Naive thymus-derived CD8-positive, alpha-beta T cell (primary cell): ENCODE measurements at regions not wholly inside any gene's neighbourhood (a gene's known extent, or its start where the extent isn't known, plus 50 kb on each side); places are given as distances from the start of the nearest gene placed in this dataset.
"Not testable (repeated sequence)": the region's sequence is repeated elsewhere in the genome, so short reads cannot be mapped to it uniquely, and the experiment has no call there.

Source experiments
- ATAC-seq, 2 donors: fragments of 150-1000 bp; cut with Tn5 transposase in 1 of 2; sonication (Bioruptor Pico), chemical (Tn5 transposase) in 1 of 2; 1 replicate in 1 of 2; 2 replicates in 1 of 2; pipeline ENCODE4 v1.10.0; 2021; ENCODE audit warnings: mild to moderate bottlenecking in 2 of 2, moderate library complexity in 2 of 2
- POLR2A ChIA-PET: fragments of 350-600 bp; sonication (Branson Sonifier 250); formaldehyde crosslinking; loops from one replicate; lab custom pipeline; 2021; ENCODE audit warnings: antibody characterized with exemption; lab: Charles Lee
- DNase-seq, 10 donors: peaks; one replicate each; pipeline versions ENCODE4 v3.0.0 to v3.0.0-alpha.2; 2020 to 2022
- H3K27ac Mint-ChIP-seq, 10 donors: one replicate each; pipeline ENCODE4 v1.8.0; 2020 to 2022; ENCODE audit warnings: mild to moderate bottlenecking in 10 of 10, mixed read lengths in 10 of 10, moderate library complexity in 4 of 10, inconsistent platforms in 1 of 10
- H3K27me3 Mint-ChIP-seq, 5 donors: one replicate each; pipeline ENCODE4 v1.8.0; 2021 to 2022; ENCODE audit warnings: mixed read lengths in 5 of 5
- H3K36me3 Mint-ChIP-seq, 3 donors: one replicate each; pipeline ENCODE4 v1.8.0; 2020 to 2022; ENCODE audit warnings: mixed read lengths in 3 of 3, mild to moderate bottlenecking in 2 of 3, inconsistent platforms in 1 of 3
- H3K4me1 Mint-ChIP-seq, 4 donors: one replicate each; pipeline ENCODE4 v1.8.0; 2021 to 2022; ENCODE audit warnings: mixed read lengths in 4 of 4
- H3K4me3 Mint-ChIP-seq, 10 donors: one replicate each; pipeline ENCODE4 v1.8.0; 2020 to 2022; ENCODE audit warnings: mild to moderate bottlenecking in 10 of 10, mixed read lengths in 10 of 10, moderate library complexity in 6 of 10, inconsistent platforms in 1 of 10
- H3K9me3 Mint-ChIP-seq, 9 donors: one replicate each; pipeline ENCODE4 v1.8.0; 2020 to 2022; ENCODE audit warnings: mixed read lengths in 9 of 9, mild to moderate bottlenecking in 3 of 9, inconsistent platforms in 1 of 9, moderate library complexity in 1 of 9

DNA sequence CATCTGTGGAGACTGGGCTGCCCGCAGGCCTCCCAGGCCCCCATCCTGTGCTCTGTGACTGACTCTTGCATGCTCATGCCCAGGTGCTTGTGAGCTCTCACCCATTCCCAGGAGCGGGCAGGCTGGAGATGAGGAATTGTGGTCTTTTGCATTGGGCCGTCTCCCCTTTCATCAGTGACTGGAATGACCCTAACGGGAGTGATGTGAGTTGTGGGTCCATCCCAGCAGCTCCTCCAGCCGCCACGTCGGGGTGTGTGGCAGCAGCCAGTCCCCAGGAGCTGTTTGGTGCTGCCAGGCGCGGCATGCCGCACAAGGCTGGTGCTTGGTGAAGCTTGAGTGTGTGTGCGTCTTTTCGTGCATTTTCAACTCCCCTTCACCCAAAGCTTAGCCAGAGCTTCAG lies 164.2 kb downstream of the ACTR3B start:
- Mint-ChIP-seq H3K4me1 (peaks cover 0 to 8% (median 6%) of the 10 kb centered on the region in 4 donors), H3K9me3 (peaks cover 0 to 27% (median 17%) of the 10 kb centered on the region in 9 donors), H3K36me3 (peaks cover 6 to 17% (median 9%) of the 10 kb centered on the region in 3 donors), H3K27ac (no peak overlapping the region), H3K27me3 (peaks cover 22 to 49% (median 34%) of the 10 kb centered on the region in 5 donors), H3K4me3 (no peak overlapping the region)
- no peak for DNase-seq
- ATAC-seq = no peak
- POLR2A ChIA-PET = no interaction called here

DNA sequence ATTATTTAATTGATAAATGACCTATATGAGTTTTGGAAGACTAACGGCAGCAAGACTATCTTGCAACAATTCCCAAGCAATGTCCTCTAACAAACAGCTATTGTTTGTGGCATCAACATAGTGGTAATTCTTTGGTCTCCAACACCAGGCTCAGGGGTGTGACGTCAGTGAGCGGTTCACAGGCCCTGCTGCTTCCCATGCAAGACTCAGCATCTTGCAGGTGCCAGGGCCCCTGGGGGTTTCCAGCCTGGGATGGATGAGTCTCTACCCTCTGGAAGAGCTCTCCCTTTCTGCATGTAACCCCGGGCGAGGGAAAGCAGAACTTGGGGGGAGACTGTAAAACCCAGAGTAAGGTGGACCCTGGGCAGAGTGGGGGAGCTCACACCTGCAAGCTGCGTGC lies 164.7 kb downstream of the ACTR3B start:
- H3K4me1 Mint-ChIP-seq = peaks cover 0 to 8% (median 6%) of the 10 kb centered on the region in 4 donors
- no peak for DNase-seq
- H3K4me3 Mint-ChIP-seq = peak overlapping the region in 1 of 10 donors; percentile 29
- ATAC-seq = no peak
- POLR2A ChIA-PET = no interaction called here
- peaks cover 6 to 17% (median 10%) of the 10 kb centered on the region in 3 donors for H3K36me3 Mint-ChIP-seq
- peaks cover 22 to 49% (median 34%) of the 10 kb centered on the region in 5 donors for H3K27me3 Mint-ChIP-seq
- H3K27ac Mint-ChIP-seq = no peak overlapping the region
- peaks cover 0 to 30% (median 18%) of the 10 kb centered on the region in 9 donors for H3K9me3 Mint-ChIP-seq

DNA sequence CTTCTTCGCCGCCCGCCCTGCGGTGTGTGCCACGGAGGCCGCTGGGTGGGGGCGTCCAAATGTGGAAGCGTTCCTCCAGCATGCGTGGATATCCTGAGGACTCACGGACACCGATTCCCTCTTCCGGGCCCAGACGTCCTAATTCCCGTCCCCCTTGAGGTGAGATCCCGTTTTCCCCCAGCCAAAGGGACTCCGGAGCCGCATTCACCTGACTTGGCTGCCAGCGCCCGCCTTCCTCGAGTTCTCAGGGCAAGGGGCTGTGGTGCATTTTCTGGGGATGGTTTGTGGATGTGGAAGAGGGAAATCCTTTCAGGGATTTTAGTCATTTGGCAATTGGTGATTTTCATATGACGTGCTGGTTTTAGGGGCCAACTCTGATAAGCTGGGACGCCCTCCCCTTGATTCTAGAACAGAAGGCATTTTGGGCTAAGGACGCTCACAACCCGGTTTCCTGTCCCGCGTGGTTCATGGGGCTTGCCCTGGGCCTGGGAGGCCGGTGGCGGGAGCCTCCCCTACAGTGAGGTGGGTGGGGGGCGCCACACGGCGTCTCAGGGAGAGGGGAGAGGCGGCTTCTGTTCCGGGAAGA lies 165.4 kb downstream of the ACTR3B start:
- no peak for DNase-seq
- H3K4me3 Mint-ChIP-seq = peak overlapping the region in 1 of 10 donors; percentile 10
- ATAC-seq = no peak
- H3K4me1 Mint-ChIP-seq = peaks cover 0 to 8% (median 6%) of the 10 kb centered on the region in 4 donors
- H3K9me3 Mint-ChIP-seq = peaks cover 6 to 35% (median 20%) of the 10 kb centered on the region in 9 donors
- H3K36me3 Mint-ChIP-seq = peaks cover 6 to 19% (median 11%) of the 10 kb centered on the region in 3 donors
- POLR2A ChIA-PET = no interaction called here
- peaks cover 22 to 49% (median 34%) of the 10 kb centered on the region in 5 donors for H3K27me3 Mint-ChIP-seq
- H3K27ac Mint-ChIP-seq = no peak overlapping the region

DNA sequence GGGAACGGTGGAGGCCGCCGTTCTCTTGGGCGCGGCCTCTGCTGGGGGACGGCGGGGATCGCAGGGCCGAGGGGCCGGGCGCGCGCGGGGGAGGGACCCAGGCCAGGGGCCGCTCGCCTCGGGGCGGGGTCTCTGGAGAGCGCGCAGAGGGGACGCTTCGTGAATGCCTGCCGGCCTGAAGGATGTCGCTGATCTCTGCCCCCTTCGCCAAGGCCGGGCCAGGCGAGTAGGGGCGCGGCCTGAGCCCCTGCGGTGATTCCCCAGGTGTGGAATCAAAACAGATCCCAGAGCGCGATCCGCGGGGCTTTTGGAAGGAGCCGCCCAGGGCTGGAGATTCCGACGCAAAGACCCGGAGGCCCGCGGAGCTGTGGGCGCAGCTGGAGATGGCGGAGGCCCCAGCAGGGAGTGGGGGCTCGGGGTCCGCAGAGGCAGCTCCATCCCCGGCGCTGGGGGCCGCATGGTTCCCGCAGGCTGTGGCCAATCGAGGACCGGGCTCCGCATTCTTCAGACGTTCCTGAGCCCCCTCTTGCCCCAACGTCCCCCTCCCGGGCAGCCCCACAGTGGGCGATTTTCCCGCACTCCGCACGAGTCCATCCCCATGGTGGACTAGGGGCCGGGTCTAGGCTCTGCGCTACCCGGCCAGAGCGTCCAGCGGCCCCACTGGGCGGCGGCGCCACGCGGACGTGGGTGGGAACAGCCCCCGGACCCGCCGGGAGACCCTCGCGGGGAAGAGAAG lies 166.0 kb downstream of the ACTR3B start:
- Mint-ChIP-seq H3K4me3 (no peak overlapping the region), H3K9me3 (peaks cover 4 to 34% (median 17%) of the 10 kb centered on the region in 9 donors), H3K27ac (no peak overlapping the region), H3K4me1 (peaks cover 0 to 8% (median 6%) of the 10 kb centered on the region in 4 donors), H3K27me3 (peaks cover 22 to 48% (median 34%) of the 10 kb centered on the region in 5 donors), H3K36me3 (peaks cover 4 to 17% (median 6%) of the 10 kb centered on the region in 3 donors)
- POLR2A ChIA-PET = no interaction called here
- ATAC-seq = no peak
- DNase-seq = no peak

DNA sequence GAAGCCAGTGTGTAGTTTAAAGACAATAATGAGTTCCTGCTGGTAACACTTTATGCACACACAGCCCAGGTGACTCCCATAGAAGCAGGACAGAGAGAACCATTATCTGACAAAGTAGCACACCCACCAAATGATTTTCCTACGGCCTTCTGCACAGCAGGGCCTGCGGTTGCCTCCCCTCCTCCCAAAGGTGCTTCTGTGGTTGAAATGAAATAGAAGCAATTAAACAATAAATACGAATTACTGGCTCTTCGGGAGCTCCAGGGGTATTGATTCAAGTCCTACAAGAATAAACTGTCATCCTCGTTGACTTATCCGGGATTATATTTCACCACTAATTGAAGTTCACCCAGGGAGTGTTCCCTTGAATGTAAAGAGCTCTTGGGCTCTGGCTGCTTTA lies 172.1 kb downstream of the ACTR3B start:
- Mint-ChIP-seq H3K9me3 (peaks cover 0 to 19% (median 7%) of the 10 kb centered on the region in 9 donors), H3K4me3 (no peak overlapping the region), H3K27me3 (peaks cover 0 to 4% (median 4%) of the 10 kb centered on the region in 5 donors), H3K4me1 (no peaks in the 10 kb centered on the region), H3K27ac (no peak overlapping the region), H3K36me3 (peaks cover 0 to 7% (median 4%) of the 10 kb centered on the region in 3 donors)
- ATAC-seq = no peak
- DNase-seq = no peak
- POLR2A ChIA-PET = no interaction called here

DNA sequence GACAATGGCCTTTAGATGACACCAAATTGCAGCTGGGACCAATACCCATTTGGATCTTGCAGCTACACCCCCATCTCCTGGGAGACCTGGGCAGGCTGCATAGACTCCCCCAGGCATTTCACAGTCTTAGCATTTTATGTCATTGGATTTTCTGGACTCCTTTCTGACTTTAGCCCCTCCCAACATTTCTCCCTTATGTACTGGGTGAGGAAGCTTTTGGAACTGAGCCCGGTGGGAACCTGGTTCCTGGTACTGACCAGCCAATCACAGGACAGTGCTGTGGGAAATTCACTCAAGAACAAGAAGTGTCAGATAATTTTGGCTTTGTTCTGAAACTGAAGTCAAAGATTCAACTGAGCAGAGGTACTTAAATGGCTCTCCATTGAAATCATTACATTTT lies 177.7 kb downstream of the ACTR3B start:
- Mint-ChIP-seq H3K4me1 (no peaks in the 10 kb centered on the region), H3K27ac (no peak overlapping the region), H3K4me3 (no peak overlapping the region), H3K36me3 (no peaks in the 10 kb centered on the region), H3K9me3 (no peaks in the 10 kb centered on the region), H3K27me3 (peaks cover 0 to 10% (median 0%) of the 10 kb centered on the region in 5 donors)
- no peak for ATAC-seq
- POLR2A ChIA-PET = no interaction called here
- no peak for DNase-seq

DNA sequence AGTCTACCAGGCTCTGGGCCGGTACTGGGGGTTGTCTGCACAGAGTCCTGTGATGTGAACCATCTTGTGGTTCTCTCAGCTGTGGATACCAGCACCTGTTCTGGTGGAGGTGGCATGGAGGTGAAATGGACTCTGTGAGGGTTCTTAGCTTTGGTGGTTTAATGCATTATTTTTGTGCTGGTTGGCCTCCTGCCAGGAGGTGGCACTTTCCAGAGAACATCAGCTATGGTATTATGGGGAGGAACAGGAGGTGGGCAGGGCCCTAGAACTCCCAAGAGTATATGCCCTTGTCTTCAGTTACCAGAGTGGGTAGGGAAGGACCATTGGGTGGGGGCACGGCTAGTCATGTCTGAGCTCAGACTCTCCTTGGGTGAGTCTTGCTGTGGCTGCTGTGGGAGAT lies 187.1 kb downstream of the ACTR3B start:
- H3K4me3 Mint-ChIP-seq, H3K27ac Mint-ChIP-seq, DNase-seq, ATAC-seq, H3K4me1 Mint-ChIP-seq, POLR2A ChIA-PET: not testable (repeated sequence)
- Mint-ChIP-seq H3K36me3 (peaks cover 8 to 12% (median 8%) of the 10 kb centered on the region in 3 donors), H3K9me3 (peaks cover 0 to 32% (median 6%) of the 10 kb centered on the region in 9 donors), H3K27me3 (peaks cover 0 to 17% (median 5%) of the 10 kb centered on the region in 5 donors)

DNA sequence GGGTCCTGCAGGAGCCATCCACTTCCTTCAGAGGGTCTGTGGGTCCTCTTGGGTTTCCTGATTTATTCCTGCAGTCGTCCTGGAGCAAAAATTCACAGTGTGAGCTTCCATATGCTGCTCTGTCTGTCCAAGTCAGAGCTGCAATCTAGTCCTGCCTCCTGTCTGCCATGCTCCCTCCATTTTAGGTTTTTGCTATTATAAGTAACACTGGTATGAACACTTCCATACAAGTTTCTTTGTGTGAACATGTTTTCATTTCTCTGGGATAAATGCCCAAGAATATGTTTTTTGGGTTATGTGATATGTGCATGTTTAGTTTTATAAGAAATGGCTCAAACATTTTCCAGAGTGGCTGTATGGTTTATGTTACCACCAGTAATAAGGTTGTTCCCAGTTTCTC lies 188.1 kb downstream of the ACTR3B start:
- POLR2A ChIA-PET = no interaction called here
- peaks cover 0 to 32% (median 7%) of the 10 kb centered on the region in 9 donors for H3K9me3 Mint-ChIP-seq
- ATAC-seq = no peak
- H3K4me1 Mint-ChIP-seq = peaks cover 0 to 4% (median 1%) of the 10 kb centered on the region in 4 donors
- no peak overlapping the region for H3K27ac Mint-ChIP-seq
- H3K4me3 Mint-ChIP-seq = no peak overlapping the region
- peaks cover 8 to 12% (median 8%) of the 10 kb centered on the region in 3 donors for H3K36me3 Mint-ChIP-seq
- H3K27me3 Mint-ChIP-seq = peaks cover 0 to 16% (median 5%) of the 10 kb centered on the region in 5 donors
- no peak for DNase-seq

DNA sequence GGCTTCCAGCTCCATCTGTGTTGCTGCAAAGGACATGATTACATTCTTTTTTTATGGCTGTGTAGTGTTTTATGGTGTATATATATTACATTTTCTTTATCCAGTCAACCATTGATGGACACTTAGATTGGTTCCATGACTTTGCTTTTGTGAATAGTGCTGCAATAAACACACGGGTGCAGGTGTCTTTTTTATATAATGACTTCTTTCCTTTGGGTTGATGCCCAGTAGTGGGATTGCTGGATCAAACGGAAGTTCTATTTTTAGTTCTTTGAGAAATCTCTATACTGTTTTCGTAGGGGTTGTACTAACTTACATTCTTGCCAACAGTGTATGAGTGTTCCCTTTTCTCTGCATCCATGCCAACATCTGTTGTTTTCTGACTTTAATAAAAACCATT lies 189.7 kb downstream of the ACTR3B start:
- Mint-ChIP-seq H3K36me3 (peaks cover 8 to 12% (median 8%) of the 10 kb centered on the region in 3 donors), H3K27me3 (peaks cover 0 to 16% (median 5%) of the 10 kb centered on the region in 5 donors), H3K4me1 (peaks cover 0 to 3% (median under 1%) of the 10 kb centered on the region in 4 donors), H3K9me3 (peaks cover 0 to 32% (median 6%) of the 10 kb centered on the region in 9 donors), H3K4me3 (no peak overlapping the region), H3K27ac (no peak overlapping the region)
- ATAC-seq = no peak
- POLR2A ChIA-PET = no interaction called here
- no peak for DNase-seq

DNA sequence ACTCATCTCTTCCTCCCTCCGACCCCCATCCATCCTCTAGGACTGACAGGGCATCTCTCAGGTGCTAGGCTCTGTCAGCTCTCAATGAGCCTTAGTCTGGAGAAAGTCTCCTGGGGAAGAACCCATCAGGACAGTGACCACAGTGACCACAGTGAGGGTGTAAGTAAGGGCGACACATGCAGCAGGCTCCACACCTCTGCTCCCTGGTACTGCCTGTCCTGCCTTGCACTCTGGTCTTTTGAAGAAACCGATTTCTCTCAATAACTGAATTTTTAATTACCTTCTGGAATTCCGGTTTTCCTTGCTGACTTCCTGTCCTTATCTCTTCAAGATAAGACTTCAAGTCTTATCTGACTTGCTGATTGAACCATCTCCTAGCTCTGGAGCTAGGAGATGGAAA lies 190.2 kb downstream of the ACTR3B start:
- H3K4me1 Mint-ChIP-seq = peaks cover 0 to 2% (median 0%) of the 10 kb centered on the region in 4 donors
- ATAC-seq (no peak), DNase-seq (no peak)
- H3K27ac Mint-ChIP-seq = no peak overlapping the region
- peaks cover 0 to 16% (median 5%) of the 10 kb centered on the region in 5 donors for H3K27me3 Mint-ChIP-seq
- no peak overlapping the region for H3K4me3 Mint-ChIP-seq
- H3K9me3 Mint-ChIP-seq = peaks cover 0 to 32% (median 6%) of the 10 kb centered on the region in 9 donors
- H3K36me3 Mint-ChIP-seq = peaks cover 8 to 12% (median 8%) of the 10 kb centered on the region in 3 donors
- POLR2A ChIA-PET = no interaction called here

DNA sequence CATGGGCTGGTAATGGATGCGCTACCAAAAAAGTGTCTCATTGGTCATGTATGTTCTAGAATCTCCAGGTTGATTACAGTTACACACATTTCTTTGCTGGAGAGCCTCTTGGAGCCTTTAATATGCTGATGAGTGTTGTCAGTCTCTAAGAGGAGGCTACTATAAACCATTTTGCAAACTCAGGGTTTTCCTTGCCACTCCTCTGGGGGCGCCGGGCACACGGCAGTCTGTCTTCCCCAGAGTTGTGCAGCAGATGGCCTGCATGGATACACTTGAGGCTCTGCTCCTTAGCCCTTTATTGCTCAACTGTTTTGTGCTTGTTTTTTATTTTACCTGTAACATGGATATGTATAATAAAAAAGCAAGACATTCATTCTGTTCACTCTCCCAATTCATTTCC lies 196.5 kb downstream of the ACTR3B start:
- Mint-ChIP-seq H3K9me3 (peaks cover under 1 to 18% (median 7%) of the 10 kb centered on the region in 9 donors), H3K36me3 (peaks cover 0 to 9% (median 0%) of the 10 kb centered on the region in 3 donors), H3K27me3 (peaks cover 0 to 8% (median 4%) of the 10 kb centered on the region in 5 donors), H3K27ac (no peak overlapping the region), H3K4me3 (no peak overlapping the region), H3K4me1 (no peaks in the 10 kb centered on the region)
- DNase-seq = no peak
- POLR2A ChIA-PET = no interaction called here
- ATAC-seq = no peak

DNA sequence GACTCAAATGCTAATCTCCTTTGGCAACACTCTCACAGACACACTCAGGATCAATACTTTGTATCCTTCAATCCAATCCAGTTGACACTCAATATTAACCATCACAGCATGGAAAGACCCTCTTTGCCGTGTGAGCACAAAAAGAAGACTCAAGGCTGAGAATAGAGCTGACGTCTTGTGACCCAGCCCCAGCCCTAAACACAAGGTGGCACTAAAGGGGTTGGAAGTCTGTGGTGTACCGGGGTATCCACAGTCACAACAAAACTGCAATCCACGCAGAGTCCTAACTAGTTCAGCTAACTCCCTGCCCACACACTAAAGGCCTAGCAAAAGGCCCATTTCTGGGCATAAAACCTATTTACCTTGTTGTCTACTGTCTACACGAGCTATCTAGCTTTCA lies 200.1 kb downstream of the ACTR3B start:
- POLR2A ChIA-PET = no interaction called here
- no peaks in the 10 kb centered on the region for H3K4me1 Mint-ChIP-seq
- H3K9me3 Mint-ChIP-seq = peaks cover 0 to 22% (median 10%) of the 10 kb centered on the region in 9 donors
- peaks cover 0 to 10% (median 0%) of the 10 kb centered on the region in 3 donors for H3K36me3 Mint-ChIP-seq
- no peak overlapping the region for H3K27ac Mint-ChIP-seq
- H3K27me3 Mint-ChIP-seq = peaks cover 0 to 7% (median 4%) of the 10 kb centered on the region in 5 donors
- no peak overlapping the region for H3K4me3 Mint-ChIP-seq
- ATAC-seq (no peak), DNase-seq (no peak)

DNA sequence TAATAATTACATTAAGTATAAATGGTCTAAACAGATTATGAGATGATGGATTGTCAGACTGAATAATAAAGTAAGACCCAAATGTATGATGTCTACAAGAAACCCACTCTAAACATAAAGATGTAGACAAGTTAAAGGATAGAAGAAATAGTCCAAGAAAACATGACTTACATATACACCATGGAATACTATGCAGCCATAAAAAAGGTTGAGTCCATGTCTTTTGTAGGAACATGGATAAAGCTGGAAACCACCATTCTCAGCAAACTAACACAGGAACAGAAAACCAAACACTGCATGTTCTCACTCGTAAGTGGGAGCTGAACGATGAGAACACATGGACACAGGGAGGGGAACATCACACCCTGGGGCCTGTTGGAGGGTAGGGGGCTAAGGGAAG lies 202.2 kb downstream of the ACTR3B start:
- H3K27me3 Mint-ChIP-seq, H3K4me3 Mint-ChIP-seq, H3K4me1 Mint-ChIP-seq, H3K27ac Mint-ChIP-seq, ATAC-seq, H3K36me3 Mint-ChIP-seq, POLR2A ChIA-PET, DNase-seq: not testable (repeated sequence)
- peaks cover 0 to 22% (median 11%) of the 10 kb centered on the region in 9 donors for H3K9me3 Mint-ChIP-seq
